ENCODE measurements at regions not wholly inside any gene's neighbourhood (a gene's known extent, or its start where the extent isn't known, plus 50 kb on each side); places are given as distances from the start of the nearest gene placed in this dataset.

DNA sequence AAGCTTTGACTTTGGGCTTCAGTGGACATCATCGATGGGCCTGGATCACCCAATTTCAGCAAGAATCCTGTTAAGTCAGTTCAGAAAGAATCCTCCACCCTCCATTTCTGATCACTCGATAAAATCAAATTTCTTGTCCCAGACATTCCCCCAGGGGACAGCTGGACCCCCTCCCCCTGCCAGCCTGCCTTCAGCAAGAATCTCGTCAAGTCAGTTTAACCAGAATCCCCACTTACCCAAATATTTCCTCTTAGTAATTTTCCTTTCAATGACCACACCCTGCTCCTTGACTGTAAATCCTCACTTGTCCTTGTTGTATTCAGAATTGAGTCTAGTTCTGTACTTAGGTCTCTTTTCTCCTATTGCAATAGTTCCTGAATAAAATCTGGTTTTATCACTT lies 766.9 kb downstream of the XPNPEP1 start:
- Histone ChIP-seq H4K8ac (replicated peaks; ENCODE audit: insufficient read length, low read depth, low read length) (no peak overlapping the region), H3K23me2 (ENCODE audit: insufficient read length, low read depth, low read length, poor library complexity, severe bottlenecking) (no peaks in the 10 kb centered on the region), H4K20me1 (ENCODE audit: control insufficient read depth, insufficient read depth, insufficient read length) (no peaks in the 10 kb centered on the region), H3K79me2 (ENCODE audit: insufficient read depth, low read length) (no peaks in the 10 kb centered on the region), H3K27me3 (ENCODE audit: insufficient read depth, low read length) (no peaks in the 10 kb centered on the region), H2BK5ac (ENCODE audit: insufficient read length, low read length) (no peak overlapping the region), H3K14ac (ENCODE audit: insufficient read depth, low read length) (no peak overlapping the region), H4K5ac (ENCODE audit: insufficient read length, low read depth, low read length) (no peak overlapping the region), H4K91ac (ENCODE audit: insufficient read length, low read depth, low read length) (no peak overlapping the region), H3T11ph (ENCODE audit: low read length) (no peak overlapping the region), H3K4me2 (ENCODE audit: insufficient read depth, insufficient read length, low read length) (no peak overlapping the region), H3K9ac (ENCODE audit: extremely low read depth, insufficient read length, low read length) (no peak overlapping the region), H2AK5ac (ENCODE audit: insufficient read length, low read length) (no peak overlapping the region), H3K9me3 (ENCODE audit: control insufficient read depth, low read depth, low read length) (no peaks in the 10 kb centered on the region), H2BK20ac (ENCODE audit: low read depth, low read length, poor library complexity, severe bottlenecking) (no peak overlapping the region), H2BK15ac (ENCODE audit: low read depth, low read length) (no peak overlapping the region), H3K4me1 (ENCODE audit: insufficient read depth, low read length) (no peaks in the 10 kb centered on the region), H3K27ac (ENCODE audit: insufficient read length, low read depth, low read length) (no peak overlapping the region), H2AFZ (ENCODE audit: low read length) (no peak overlapping the region), H3K79me1 (ENCODE audit: insufficient read depth, low read depth, low read length, poor library complexity, severe bottlenecking) (no peaks in the 10 kb centered on the region), H3K18ac (ENCODE audit: insufficient read length, low read depth, low read length) (no peak overlapping the region), H2BK120ac (ENCODE audit: low read depth, low read length, poor library complexity, severe bottlenecking) (no peak overlapping the region), H3K56ac (ENCODE audit: insufficient read length, low read depth, low read length) (no peak overlapping the region), H3K4ac (ENCODE audit: low read depth, low read length) (no peak overlapping the region), H3K23ac (ENCODE audit: insufficient read length, low read depth, low read length) (no peak overlapping the region), H2BK12ac (ENCODE audit: insufficient read length, low read depth, low read length) (no peak overlapping the region)
- Mint-ChIP-seq H3K27me3 (ENCODE audit: low read depth) (no peaks in the 10 kb centered on the region), H3K27ac (no peak overlapping the region; a peak in 1 of 7 replicates), H3K4me1 (no peaks in the 10 kb centered on the region), H3K36me3 (ENCODE audit: insufficient read depth in 1 of 3, low read depth in 3 of 3) (no peaks in the 10 kb centered on the region), H3K9me3 (no peaks in the 10 kb centered on the region), H3K4me3 (no peak overlapping the region)
- TF ChIP-seq, protein P1, sequence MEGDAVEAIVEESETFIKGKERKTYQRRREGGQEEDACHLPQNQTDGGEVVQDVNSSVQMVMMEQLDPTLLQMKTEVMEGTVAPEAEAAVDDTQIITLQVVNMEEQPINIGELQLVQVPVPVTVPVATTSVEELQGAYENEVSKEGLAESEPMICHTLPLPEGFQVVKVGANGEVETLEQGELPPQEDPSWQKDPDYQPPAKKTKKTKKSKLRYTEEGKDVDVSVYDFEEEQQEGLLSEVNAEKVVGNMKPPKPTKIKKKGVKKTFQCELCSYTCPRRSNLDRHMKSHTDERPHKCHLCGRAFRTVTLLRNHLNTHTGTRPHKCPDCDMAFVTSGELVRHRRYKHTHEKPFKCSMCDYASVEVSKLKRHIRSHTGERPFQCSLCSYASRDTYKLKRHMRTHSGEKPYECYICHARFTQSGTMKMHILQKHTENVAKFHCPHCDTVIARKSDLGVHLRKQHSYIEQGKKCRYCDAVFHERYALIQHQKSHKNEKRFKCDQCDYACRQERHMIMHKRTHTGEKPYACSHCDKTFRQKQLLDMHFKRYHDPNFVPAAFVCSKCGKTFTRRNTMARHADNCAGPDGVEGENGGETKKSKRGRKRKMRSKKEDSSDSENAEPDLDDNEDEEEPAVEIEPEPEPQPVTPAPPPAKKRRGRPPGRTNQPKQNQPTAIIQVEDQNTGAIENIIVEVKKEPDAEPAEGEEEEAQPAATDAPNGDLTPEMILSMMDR (conservative IDR thresholded peaks at IDR 0.05), result no peak
- no peak for DNase-seq
- no CpG with 5 or more reads among the region's 3 CpGs for WGBS (ENCODE audit: extremely low coverage, insufficient read length, low lambda C conversion rate)

All from H9 (cell line).